ENCODE measurements at regions not wholly inside any gene's neighbourhood (a gene's known extent, or its start where the extent isn't known, plus 50 kb on each side); places are given as distances from the start of the nearest gene placed in this dataset.

DNA sequence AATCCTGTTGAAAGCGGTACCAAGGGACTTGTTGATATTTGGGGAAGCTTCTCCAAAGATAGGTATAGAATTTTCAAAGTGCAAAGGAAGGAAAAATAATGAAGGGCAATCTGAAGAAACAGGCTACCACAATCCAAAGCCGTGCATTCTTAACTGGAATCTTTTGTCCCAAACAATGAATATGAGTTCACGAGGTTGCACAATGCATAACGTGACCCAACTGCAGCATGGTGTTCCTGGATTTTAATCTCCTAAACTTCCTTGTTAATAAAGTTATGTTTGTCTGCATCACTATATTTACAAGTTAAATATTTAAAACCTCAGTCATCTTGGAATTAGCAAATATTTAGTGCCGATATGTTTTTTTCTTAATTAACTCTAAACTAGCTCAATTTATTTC, 203.7 kb downstream of the WDR11 start:
- TF ChIP-seq, protein P1, sequence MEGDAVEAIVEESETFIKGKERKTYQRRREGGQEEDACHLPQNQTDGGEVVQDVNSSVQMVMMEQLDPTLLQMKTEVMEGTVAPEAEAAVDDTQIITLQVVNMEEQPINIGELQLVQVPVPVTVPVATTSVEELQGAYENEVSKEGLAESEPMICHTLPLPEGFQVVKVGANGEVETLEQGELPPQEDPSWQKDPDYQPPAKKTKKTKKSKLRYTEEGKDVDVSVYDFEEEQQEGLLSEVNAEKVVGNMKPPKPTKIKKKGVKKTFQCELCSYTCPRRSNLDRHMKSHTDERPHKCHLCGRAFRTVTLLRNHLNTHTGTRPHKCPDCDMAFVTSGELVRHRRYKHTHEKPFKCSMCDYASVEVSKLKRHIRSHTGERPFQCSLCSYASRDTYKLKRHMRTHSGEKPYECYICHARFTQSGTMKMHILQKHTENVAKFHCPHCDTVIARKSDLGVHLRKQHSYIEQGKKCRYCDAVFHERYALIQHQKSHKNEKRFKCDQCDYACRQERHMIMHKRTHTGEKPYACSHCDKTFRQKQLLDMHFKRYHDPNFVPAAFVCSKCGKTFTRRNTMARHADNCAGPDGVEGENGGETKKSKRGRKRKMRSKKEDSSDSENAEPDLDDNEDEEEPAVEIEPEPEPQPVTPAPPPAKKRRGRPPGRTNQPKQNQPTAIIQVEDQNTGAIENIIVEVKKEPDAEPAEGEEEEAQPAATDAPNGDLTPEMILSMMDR (IDR thresholded peaks at IDR 0.05): no peak
- TF ChIP-seq POLR2A (IDR thresholded peaks at IDR 0.05): no peak
